ENCODE measurements at regions not wholly inside any gene's neighbourhood (a gene's known extent, or its start where the extent isn't known, plus 50 kb on each side); places are given as distances from the start of the nearest gene placed in this dataset.

GRCh38 chr4:28799696-28800095, 1920.5 kb upstream of the PCDH7 start:
- no peak for DNase-seq
- Mint-ChIP-seq H3K4me3 (ENCODE audit: unreplicated experiment) (no peak overlapping the region), H3K9me3 (ENCODE audit: unreplicated experiment) (no peaks in the 10 kb centered on the region), H3K27me3 (ENCODE audit: unreplicated experiment) (no peaks in the 10 kb centered on the region), H3K36me3 (ENCODE audit: unreplicated experiment) (no peaks in the 10 kb centered on the region), H3K4me1 (ENCODE audit: low read depth, unreplicated experiment) (no peaks in the 10 kb centered on the region), H3K27ac (ENCODE audit: unreplicated experiment) (no peak overlapping the region)
- no peak for TF ChIP-seq CTCF (IDR thresholded peaks at IDR 0.05; ENCODE audit: partially characterized antibody, unreplicated experiment)

- Mint-ChIP-seq H3K4me1 (ENCODE audit: low read depth, unreplicated experiment) (no peaks in the 10 kb centered on the region), H3K27me3 (ENCODE audit: unreplicated experiment) (no peaks in the 10 kb centered on the region), H3K9me3 (ENCODE audit: unreplicated experiment) (no peaks in the 10 kb centered on the region), H3K36me3 (ENCODE audit: unreplicated experiment) (peaks cover under 1% of the 10 kb centered on the region), H3K4me3 (ENCODE audit: unreplicated experiment) (no peak overlapping the region), H3K27ac (ENCODE audit: unreplicated experiment) (no peak overlapping the region)
- DNase-seq = no peak
- TF ChIP-seq CTCF (IDR thresholded peaks at IDR 0.05; ENCODE audit: partially characterized antibody, unreplicated experiment) = no peak
Observed at GRCh38 chr4:28811025-28811424, 1909.1 kb upstream of the PCDH7 start.

- TF ChIP-seq CTCF (IDR thresholded peaks at IDR 0.05; ENCODE audit: partially characterized antibody, unreplicated experiment) = no peak
- H3K4me3 Mint-ChIP-seq (ENCODE audit: unreplicated experiment) = no peak overlapping the region
- DNase-seq = no peak
- H3K27ac Mint-ChIP-seq (ENCODE audit: unreplicated experiment) = no peak overlapping the region
- H3K9me3 Mint-ChIP-seq (ENCODE audit: unreplicated experiment) = peaks cover 2% of the 10 kb centered on the region
- no peaks in the 10 kb centered on the region for H3K36me3 Mint-ChIP-seq (ENCODE audit: unreplicated experiment)
- no peaks in the 10 kb centered on the region for H3K27me3 Mint-ChIP-seq (ENCODE audit: unreplicated experiment)
- no peaks in the 10 kb centered on the region for H3K4me1 Mint-ChIP-seq (ENCODE audit: low read depth, unreplicated experiment)
Observed at GRCh38 chr4:28822163-28822562, 1898.0 kb upstream of the PCDH7 start.

- H3K4me1 Mint-ChIP-seq (ENCODE audit: low read depth, unreplicated experiment) = no peaks in the 10 kb centered on the region
- no peak for TF ChIP-seq CTCF (IDR thresholded peaks at IDR 0.05; ENCODE audit: partially characterized antibody, unreplicated experiment)
- H3K4me3 Mint-ChIP-seq (ENCODE audit: unreplicated experiment) = no peak overlapping the region
- peaks cover 2% of the 10 kb centered on the region for H3K9me3 Mint-ChIP-seq (ENCODE audit: unreplicated experiment)
- no peak for DNase-seq
- H3K27me3 Mint-ChIP-seq (ENCODE audit: unreplicated experiment) = no peaks in the 10 kb centered on the region
- no peaks in the 10 kb centered on the region for H3K36me3 Mint-ChIP-seq (ENCODE audit: unreplicated experiment)
- no peak overlapping the region for H3K27ac Mint-ChIP-seq (ENCODE audit: unreplicated experiment)
Observed at GRCh38 chr4:28827866-28828265, 1892.3 kb upstream of the PCDH7 start.

- Mint-ChIP-seq H3K27ac (ENCODE audit: unreplicated experiment) (no peak overlapping the region), H3K4me3 (ENCODE audit: unreplicated experiment) (no peak overlapping the region), H3K36me3 (ENCODE audit: unreplicated experiment) (no peaks in the 10 kb centered on the region), H3K4me1 (ENCODE audit: low read depth, unreplicated experiment) (peaks cover 6% of the 10 kb centered on the region), H3K27me3 (ENCODE audit: unreplicated experiment) (no peaks in the 10 kb centered on the region), H3K9me3 (ENCODE audit: unreplicated experiment) (no peaks in the 10 kb centered on the region)
- DNase-seq = no peak
- no peak for TF ChIP-seq CTCF (IDR thresholded peaks at IDR 0.05; ENCODE audit: partially characterized antibody, unreplicated experiment)
Observed at GRCh38 chr4:28831867-28832266, 1888.3 kb upstream of the PCDH7 start.

Measured in glutamatergic neuron (in vitro differentiated cells).